NT2/D1 (cell line): ENCODE measurements at regions not wholly inside any gene's neighbourhood (a gene's known extent, or its start where the extent isn't known, plus 50 kb on each side); places are given as distances from the start of the nearest gene placed in this dataset.

ENCODE experiments used
- SUZ12 ChIP-seq: IDR thresholded peaks from 2 replicates; pipeline ENCODE4 v1.6.1; 2011; ENCODE audit not compliant: insufficient read length, insufficient read depth; ENCODE audit errors: extremely low read depth
- YY1 ChIP-seq: IDR thresholded peaks from 2 replicates; pipeline ENCODE4 v1.6.1; 2011; ENCODE audit not compliant: insufficient read length, insufficient read depth
- ZNF274 ChIP-seq: IDR thresholded peaks from 2 replicates; pipeline ENCODE4 v1.6.1; 2011; ENCODE audit warnings: mild to moderate bottlenecking, low read depth, low read length

- no peak for TF ChIP-seq YY1
- no peak for TF ChIP-seq SUZ12
- no peak for TF ChIP-seq ZNF274
Measured at GRCh38 chr7:121739465-121739864, 133.5 kb upstream of the PTPRZ1 start.
